ENCODE measurements at regions not wholly inside any gene's neighbourhood (a gene's known extent, or its start where the extent isn't known, plus 50 kb on each side); places are given as distances from the start of the nearest gene placed in this dataset.

DNA sequence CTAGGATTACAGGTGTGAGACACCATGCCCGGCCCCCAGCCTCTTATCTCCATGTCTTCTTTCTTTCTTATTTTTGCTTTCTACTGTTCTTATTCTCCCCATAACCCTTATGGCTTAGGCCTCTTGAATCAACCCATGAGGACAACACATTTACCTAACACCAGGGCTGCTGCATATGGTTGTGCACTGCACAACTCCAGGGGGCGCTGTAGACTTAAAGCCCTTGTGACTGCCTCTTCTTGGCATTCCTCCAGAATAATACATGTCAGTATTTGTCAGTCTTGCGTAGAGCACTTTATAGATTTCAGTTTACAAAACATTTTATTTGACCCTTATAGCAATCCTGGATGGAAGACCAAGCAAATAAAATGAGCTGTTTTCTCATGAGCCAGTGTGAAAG, 225.0 kb upstream of the SALL1 start:
- TF ChIP-seq, protein P1, sequence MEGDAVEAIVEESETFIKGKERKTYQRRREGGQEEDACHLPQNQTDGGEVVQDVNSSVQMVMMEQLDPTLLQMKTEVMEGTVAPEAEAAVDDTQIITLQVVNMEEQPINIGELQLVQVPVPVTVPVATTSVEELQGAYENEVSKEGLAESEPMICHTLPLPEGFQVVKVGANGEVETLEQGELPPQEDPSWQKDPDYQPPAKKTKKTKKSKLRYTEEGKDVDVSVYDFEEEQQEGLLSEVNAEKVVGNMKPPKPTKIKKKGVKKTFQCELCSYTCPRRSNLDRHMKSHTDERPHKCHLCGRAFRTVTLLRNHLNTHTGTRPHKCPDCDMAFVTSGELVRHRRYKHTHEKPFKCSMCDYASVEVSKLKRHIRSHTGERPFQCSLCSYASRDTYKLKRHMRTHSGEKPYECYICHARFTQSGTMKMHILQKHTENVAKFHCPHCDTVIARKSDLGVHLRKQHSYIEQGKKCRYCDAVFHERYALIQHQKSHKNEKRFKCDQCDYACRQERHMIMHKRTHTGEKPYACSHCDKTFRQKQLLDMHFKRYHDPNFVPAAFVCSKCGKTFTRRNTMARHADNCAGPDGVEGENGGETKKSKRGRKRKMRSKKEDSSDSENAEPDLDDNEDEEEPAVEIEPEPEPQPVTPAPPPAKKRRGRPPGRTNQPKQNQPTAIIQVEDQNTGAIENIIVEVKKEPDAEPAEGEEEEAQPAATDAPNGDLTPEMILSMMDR (conservative IDR thresholded peaks at IDR 0.05; ENCODE audit: low read length), result peak; percentile 40; the same call in 1 of the 2 replicates
- no peak for TF ChIP-seq EZH2phosphoT487 (IDR thresholded peaks at IDR 0.05; ENCODE audit: borderline replicate concordance, low read depth, low read length)

Data from OCI-LY7 (cell line).